Activated CD4-positive, alpha-beta T cell treated with anti-CD3 and anti-CD28 coated beads, Interleukin-2, amount 50 U/mL, for 48 hours (primary cell): ENCODE measurements at regions not wholly inside any gene's neighbourhood (a gene's known extent, or its start where the extent isn't known, plus 50 kb on each side); places are given as distances from the start of the nearest gene placed in this dataset.

ENCODE experiments used
- DNase-seq, 2 experiments: peaks; one replicate each; pipeline ENCODE4 v3.0.0-alpha.2; 2020

DNA sequence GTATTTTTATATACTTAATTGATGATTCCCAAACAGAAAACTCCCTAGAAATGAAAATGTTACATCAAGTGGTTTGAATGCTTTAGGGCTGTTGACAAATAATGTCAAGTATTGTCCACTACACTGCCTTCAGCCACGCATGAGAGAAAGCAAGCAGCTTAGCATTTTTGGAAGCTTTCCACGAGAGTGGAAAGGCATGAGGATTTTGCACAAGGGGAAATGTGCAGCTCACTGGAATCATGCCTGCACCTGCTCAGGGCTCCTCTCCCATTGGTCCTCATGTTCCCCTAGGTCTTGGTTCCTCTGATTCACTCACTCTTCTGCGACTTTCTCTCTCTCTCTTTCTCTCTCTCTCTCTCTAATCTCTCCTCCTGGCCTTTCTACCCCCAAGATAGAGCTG lies 439.5 kb upstream of the CDH4 start:
- DNase-seq = no peak

DNA sequence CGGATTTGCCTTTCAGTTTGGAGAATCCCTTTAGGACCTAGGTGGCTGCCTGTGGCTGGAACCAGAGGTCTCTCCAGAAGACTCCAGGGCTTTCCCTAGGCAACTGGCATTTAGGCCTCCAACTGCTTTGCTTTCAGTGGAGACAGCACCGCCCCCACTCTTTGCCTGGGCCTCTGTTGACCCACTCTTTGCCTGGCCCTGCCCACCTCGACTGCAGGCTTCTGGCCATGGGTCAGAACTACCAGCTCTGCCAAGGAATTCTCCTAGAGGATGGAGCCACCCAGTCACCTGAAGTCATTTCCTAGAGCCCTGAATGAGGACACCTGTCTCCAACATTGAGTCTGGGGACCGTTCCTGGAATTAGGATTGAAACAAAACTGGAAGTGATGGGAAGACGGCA lies 439.0 kb upstream of the CDH4 start:
- no peak for DNase-seq

- no peak for DNase-seq
Measured at GRCh38 chr20:60815656-60816055, 436.4 kb upstream of the CDH4 start.

DNA sequence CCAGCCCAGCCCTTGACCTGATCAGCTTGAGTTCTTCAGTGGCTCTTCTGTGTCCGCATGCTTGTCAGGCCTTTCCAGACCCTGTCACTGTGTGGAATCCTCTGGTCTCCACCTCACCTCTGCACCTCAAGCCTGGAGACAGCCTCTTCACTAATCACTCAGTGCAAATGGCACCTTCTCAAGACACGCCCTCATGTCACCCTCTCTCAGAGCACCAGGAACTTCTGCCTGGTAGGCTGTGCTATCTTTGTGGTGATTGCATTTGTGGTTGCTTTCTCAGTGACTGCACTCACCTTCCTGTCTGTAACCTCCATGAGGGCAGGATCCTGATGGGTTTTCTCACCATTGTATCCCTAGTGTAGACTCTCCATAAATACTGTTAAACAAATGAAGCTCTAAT lies 435.2 kb upstream of the CDH4 start:
- no peak for DNase-seq

DNA sequence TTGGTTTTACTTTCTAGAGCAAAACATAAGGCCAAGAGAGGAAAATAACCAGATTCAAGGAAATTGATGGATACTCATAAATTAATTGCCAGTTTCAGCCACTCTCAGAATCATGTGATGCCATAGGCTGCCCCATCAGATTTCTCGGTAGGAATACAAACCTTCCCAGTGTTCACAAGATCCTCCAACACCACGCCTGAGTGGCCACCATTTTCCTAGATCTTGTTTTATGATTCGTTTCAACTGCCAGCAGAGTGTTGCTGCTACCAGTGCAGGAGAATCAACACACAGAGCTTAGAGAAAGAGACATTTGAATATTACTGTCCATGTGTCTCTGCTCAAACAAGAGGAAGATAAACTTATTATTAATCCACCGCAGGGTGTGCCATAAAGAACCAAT lies 434.2 kb upstream of the CDH4 start:
- no peak for DNase-seq

DNA sequence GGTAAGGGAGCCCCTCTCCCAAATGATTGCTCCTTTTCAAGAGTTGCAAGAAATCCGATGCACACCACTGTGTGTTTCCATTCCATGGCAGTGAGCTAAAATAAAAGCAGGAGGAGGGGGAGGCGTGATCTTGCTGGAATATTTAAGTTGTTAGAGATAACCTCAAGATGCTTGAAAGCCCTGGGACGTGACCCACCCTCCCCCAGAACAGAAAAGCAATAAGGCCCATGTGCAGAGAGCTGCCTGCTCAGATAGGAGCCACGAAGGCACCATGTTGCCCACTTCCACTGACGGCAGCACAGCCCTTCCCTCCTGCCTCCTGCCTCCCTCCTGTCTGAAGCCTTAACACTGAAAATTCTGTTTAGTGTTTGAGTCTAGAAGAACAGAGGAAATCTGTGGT lies 432.6 kb upstream of the CDH4 start:
- no peak for DNase-seq

GRCh38 chr20:60820149-60820548 lies 431.9 kb upstream of the CDH4 start:
- no peak for DNase-seq

DNA sequence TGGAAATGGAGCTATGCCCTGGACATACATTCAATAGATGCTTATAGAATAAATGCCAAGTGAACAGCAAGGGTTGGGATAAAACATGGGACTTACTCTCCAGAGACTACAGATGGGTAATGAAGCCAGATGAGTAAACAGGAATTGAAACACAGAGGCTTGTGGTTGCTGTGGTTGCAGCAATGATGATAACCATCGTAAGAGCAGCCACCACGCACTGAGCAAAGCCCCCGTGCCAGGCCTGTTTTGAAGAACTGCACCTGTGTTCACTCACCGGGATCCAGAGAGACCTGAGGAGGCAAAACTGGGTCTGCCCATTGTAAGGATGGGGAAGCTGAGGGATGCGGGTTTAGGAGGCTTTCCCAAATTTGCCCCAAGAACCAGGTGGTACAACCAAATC lies 431.1 kb upstream of the CDH4 start:
- DNase-seq = peak in 1 of 2 experiments; percentile 3

DNA sequence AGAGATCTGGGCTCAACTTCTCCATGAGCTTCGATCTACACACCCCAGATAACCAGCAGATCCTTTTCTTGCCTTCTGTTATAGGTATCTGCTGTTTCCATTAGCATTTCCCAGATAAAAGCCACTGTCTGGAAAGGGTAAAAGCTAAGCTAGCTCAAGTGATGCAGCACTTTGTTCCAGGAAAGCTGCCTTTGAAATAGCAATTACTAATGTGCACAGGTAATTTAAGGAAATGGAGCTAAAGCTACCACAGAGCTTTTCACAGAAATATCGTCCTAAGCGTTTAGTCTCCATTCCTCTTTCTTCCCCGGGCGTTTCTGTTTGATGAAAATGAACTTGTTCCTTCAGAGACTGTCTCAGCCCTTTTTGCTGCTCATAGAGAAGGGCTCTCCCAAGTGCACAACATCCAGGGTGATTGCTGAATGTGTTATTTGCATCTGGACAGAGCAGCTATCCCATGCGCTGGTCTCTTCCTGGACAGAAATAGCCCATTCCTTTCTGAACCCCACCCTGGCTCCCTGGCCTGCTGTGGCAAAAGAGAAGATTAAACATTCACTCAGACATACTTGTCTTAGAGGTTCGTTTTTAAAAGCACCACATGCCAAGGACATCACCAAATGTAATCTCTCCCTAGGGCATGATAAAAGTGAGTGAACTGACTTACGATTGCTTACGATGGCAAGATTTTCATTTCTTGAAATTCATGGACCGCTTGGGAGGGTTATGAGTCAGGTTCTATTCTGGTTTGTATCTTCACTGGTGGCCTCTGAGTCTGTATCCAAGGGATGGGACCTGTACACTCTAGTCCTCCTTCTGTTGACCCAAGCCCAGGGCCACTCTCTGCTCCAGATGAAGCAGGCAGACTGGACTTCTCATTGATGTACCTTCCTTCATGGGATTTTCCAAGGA lies 429.1 kb upstream of the CDH4 start:
- DNase-seq = no peak

- DNase-seq = no peak
Measured at GRCh38 chr20:60835876-60836275, 416.2 kb upstream of the CDH4 start.

DNA sequence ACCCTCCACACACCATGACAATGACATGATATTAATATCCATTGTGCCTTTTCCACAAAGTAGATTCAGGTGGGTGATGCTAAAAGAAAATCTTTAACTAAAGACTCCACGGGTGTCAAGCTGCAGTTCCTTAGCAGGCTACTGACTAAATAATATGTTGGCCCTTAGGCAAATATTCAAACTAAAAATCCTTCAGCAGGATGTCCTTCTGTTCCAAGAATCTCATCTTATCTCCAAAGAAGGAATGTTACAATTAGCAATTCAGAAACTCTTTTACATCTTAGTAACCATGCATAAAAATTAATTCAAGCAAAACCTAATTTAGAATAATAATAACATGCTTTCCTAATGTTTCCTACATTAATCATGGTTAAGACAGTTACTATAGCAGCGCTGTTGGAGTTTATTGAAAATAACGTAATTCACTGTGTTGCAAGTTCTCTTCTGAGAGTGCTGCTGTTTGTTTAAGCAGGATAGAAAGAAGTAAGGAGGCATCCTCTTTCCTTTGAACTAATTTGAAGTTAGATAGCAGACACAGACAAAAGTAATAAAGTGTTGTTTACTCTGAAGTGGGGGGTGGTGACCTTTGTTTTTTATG lies 414.8 kb upstream of the CDH4 start:
- DNase-seq = no peak

- DNase-seq = no peak
Measured at GRCh38 chr20:60838297-60838696, 413.8 kb upstream of the CDH4 start.

- DNase-seq = no peak
Measured at GRCh38 chr20:60840971-60841370, 411.1 kb upstream of the CDH4 start.

GRCh38 chr20:60845146-60845545 lies 406.9 kb upstream of the CDH4 start:
- DNase-seq = no peak

- peak in 1 of 2 experiments; percentile 3 for DNase-seq
Measured at GRCh38 chr20:60851826-60852704, 400.0 kb upstream of the CDH4 start.

DNA sequence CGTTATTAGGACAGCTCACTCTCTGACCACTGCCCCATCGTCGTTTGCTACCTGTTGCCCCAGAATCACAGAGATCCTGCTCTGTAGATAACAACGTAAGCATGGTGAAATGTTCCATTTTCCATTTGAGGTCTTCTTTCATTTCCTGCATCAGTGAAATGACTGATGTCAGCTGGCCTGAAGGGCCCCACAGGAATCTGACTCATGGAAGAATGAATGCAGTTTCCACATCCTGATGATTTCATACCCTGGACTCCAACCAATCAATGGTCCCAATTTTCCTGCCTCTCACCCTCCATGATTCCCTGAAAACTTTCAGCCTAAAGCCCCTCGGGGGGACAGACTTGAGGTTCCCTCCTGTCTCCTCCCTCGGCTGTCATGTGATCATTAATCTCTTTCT lies 394.4 kb upstream of the CDH4 start:
- no peak for DNase-seq

DNA sequence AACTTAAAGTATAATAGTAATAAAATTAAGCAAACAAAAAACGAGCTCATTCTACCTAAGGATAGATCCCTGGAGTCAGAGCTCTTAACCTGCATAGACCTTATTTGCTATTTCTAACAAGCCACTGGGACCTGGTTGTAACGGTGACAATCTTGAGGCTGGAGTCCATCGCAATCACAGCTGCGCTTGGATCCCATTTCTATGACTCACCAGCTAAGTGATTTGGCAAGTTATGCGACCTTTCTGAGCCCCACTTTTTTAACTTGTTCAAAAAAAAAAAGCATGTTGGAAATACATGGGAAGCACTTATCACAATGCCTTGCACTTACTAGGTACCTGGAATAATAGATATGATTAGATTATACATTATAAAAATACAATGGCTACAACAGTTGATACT lies 389.5 kb upstream of the CDH4 start:
- DNase-seq = no peak

DNA sequence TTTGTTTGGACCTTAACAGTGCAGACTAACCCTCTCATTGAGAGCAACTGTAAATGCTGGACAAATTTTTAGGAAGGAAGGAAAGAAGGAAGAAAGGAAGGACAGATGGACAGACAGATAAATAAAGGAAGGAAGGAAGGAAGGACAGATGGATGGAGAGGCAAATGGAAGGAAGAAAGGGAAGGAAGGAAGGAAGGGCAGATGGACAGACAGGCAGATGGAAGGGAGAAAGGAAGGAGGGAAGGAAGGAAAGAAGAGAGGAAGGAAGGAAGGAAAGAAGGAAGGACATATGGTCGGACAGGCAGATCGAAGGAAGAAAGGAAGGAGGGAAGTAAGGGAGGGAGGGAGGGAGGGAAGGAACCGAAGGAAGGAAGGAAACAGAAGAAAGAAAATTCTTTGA lies 388.5 kb upstream of the CDH4 start:
- no peak for DNase-seq

DNA sequence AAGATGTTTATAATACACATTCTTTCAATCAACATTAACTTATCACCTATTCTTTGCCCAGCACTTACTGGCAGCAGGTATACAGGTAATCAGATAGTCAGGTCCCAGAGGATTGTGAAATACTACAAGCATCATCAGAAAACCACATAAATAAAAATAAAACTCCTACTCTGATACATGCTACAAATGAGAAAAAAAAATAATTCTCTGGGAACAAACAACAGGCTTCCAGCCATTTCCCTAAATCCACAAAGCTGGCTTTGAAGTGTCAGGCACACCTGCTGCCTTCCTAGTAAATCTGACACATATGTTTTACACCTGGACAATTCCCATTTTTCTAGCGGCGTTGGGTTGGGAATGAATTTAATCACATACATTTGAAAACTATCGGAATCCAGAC lies 384.5 kb upstream of the CDH4 start:
- DNase-seq = no peak

GRCh38 chr20:60868316-60868891 lies 383.7 kb upstream of the CDH4 start:
- DNase-seq = no peak

DNA sequence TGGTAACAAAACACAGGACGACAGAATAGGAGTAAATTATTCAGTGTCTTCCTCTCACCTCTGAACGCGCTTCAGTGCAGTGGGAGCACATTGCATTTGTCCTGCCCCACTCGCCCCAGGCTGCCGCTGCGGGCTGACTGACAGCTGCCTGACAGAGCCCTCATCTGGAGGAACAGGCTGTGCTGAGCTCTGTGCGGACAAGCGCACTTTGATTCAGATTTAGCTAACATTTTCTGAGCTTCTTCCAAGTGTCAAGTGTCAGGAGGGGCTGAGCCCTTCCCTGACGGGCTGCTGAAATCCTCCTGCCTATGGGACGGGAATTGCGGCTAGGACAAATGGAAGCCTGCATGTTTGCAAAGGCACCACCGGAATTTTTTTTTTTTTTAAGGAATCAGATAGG lies 383.0 kb upstream of the CDH4 start:
- no peak for DNase-seq

- DNase-seq = no peak
Measured at GRCh38 chr20:60869625-60870024, 382.4 kb upstream of the CDH4 start.

- DNase-seq = no peak
Measured at GRCh38 chr20:60870040-60870439, 382.0 kb upstream of the CDH4 start.
